Colonic mucosa (tissue), 4 donors: ENCODE measurements at regions not wholly inside any gene's neighbourhood (a gene's known extent, or its start where the extent isn't known, plus 50 kb on each side); places are given as distances from the start of the nearest gene placed in this dataset.

Experiments used
- DNase-seq: peaks from one replicate; pipeline ENCODE4 v3.0.0-alpha.2; 2020
- H3K27ac ChIP-seq: fragments of 200-600 bp; one replicate; pipeline ENCODE4 v1.8.0; 2021
- H3K27me3 ChIP-seq: fragments of 200-600 bp; one replicate; pipeline ENCODE4 v1.8.0; 2021
- H3K36me3 ChIP-seq: fragments of 200-600 bp; one replicate; pipeline ENCODE4 v1.8.0; 2021
- H3K4me1 ChIP-seq: fragments of 200-600 bp; one replicate; pipeline ENCODE4 v1.8.0; 2021; ENCODE audit warnings: mild to moderate bottlenecking
- H3K4me3 ChIP-seq: fragments of 200-600 bp; one replicate; pipeline ENCODE4 v1.8.0; 2021
- H3K9ac ChIP-seq, 2 donors: one replicate each; pipeline ENCODE4 v1.7.0; 2013; ENCODE audit warnings: control low read depth in 2 of 2, low read depth in 2 of 2, low read length in 2 of 2
- H3K9me3 ChIP-seq: fragments of 200-600 bp; one replicate; pipeline ENCODE4 v1.8.0; 2021
- intact Hi-C: fragments of 100-400 bp; cut with DNase I; formaldehyde crosslinking; loops from one replicate; pipeline ENCODE4 v1.14.1; 2022
- TF ChIP-seq, protein P1 (sequence below): fragments of 200-600 bp; IDR thresholded peaks from one replicate; pipeline ENCODE4 v1.8.0; 2022; ENCODE audit warnings: antibody characterized with exemption, mild to moderate bottlenecking
- donor health status: healthy.
- donor health status: DM: no; HTN: no; CAD: no.
- donor health status: DM: no; HTN: no; CAD: no.

GRCh38 chr21:39036581-39036980 lies 146.7 kb downstream of the PSMG1 start:
- no peaks in the 10 kb centered on the region for H3K36me3 ChIP-seq
- no peaks in the 10 kb centered on the region for H3K9me3 ChIP-seq
- H3K27me3 ChIP-seq: no peaks in the 10 kb centered on the region
- intact Hi-C loops: no loop called here
- no peak overlapping the region for H3K9ac ChIP-seq
- no peak overlapping the region for H3K27ac ChIP-seq
- TF ChIP-seq, protein P1, sequence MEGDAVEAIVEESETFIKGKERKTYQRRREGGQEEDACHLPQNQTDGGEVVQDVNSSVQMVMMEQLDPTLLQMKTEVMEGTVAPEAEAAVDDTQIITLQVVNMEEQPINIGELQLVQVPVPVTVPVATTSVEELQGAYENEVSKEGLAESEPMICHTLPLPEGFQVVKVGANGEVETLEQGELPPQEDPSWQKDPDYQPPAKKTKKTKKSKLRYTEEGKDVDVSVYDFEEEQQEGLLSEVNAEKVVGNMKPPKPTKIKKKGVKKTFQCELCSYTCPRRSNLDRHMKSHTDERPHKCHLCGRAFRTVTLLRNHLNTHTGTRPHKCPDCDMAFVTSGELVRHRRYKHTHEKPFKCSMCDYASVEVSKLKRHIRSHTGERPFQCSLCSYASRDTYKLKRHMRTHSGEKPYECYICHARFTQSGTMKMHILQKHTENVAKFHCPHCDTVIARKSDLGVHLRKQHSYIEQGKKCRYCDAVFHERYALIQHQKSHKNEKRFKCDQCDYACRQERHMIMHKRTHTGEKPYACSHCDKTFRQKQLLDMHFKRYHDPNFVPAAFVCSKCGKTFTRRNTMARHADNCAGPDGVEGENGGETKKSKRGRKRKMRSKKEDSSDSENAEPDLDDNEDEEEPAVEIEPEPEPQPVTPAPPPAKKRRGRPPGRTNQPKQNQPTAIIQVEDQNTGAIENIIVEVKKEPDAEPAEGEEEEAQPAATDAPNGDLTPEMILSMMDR: no peak
- no peak for DNase-seq
- H3K4me1 ChIP-seq: no peaks in the 10 kb centered on the region
- H3K4me3 ChIP-seq: no peak overlapping the region

DNA sequence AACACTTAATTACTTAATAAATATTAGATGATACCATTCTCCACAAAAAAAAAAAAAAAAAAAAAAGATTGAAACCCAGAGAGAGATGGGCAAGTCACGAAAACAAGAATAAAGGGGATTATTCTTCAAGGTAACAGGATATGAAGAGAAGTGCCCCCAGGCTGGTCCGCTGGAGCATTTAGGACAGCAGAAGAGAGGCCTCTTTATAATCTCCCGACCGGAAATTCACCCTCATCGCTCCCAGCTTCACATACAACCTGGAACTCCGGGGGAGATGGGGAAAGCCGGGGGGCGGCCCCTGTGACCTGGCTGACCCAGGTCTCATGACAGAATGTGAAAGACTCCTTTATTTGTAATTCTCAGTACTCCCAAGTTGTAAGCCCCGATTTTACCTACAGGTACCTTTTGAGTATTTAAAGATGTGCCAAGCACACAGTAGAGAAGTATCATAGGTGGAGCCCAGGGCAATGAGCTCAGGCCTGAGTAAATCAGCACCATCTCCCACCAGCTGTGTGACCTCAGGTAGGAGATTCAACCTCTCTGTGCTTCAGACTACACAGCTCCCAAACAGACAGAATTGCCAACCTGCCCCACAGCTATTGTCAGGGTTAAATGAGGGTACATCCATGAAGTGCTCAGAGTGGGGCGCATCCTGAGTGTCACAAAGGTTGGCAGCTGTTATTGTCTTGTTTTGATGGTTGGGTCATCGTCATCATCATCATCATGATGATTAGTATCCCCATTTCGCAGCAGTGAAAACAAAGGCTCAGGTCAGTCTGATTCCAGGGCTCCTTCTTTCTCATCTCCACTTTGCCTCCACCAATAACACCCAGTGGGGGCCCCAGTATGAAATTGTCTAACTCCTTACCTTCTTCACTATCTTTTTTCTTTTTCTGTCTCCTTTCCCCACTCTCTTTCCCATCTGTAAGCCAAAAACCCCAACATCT lies 148.4 kb downstream of the PSMG1 start:
- H3K9me3 ChIP-seq: no peaks in the 10 kb centered on the region
- H3K9ac ChIP-seq: no peak overlapping the region
- DNase-seq: no peak

DNA sequence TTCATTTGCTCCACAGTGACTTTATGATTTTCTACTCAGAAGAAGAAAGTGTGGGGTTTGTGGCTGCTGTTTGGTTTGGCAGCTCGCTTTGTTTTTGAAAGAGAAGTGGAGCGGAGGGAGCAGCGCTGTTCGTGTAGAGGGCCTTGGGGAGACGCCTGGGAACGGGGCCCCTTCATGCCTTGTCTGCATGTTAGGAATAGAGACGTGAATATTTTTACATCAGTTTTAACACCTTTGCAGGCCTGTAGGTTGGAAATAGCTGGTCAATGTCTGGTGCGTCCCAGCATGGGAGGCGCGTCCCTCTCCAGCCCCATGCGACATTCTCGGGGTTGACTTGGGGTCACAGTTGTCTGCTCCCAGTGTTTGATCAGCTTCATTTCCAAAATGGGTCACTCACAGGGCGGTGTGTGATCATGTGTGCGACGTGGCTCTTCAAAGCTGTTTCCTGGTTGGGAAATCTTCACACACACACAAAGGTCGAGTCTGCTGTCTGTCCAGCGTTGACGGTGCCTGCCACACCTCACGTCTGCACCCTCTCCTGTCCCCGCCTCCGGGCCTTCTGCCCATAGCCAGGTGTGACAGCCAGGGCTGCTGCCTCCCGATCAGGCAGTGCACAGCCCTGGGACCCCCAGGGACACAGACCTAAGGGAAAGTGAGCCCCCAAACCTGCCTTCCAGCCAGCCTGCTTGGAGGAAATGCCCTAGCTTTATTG lies 149.2 kb downstream of the PSMG1 start:
- Histone ChIP-seq H3K4me1 (no peaks in the 10 kb centered on the region), H3K27ac (peak overlapping the region; percentile 45), H3K4me3 (no peak overlapping the region), H3K27me3 (no peaks in the 10 kb centered on the region), H3K9me3 (no peaks in the 10 kb centered on the region), H3K9ac (peak overlapping the region in 1 of 2 donors; percentile 82), H3K36me3 (no peaks in the 10 kb centered on the region)
- DNase-seq: peak; percentile 94
- intact Hi-C loops: no loop called here
- TF ChIP-seq, protein P1: no peak

More for the DNA sequence above, 148.4 kb downstream of the PSMG1 start:
- Histone ChIP-seq H3K4me1 (no peaks in the 10 kb centered on the region), H3K4me3 (no peak overlapping the region), H3K36me3 (no peaks in the 10 kb centered on the region), H3K27ac (peak overlapping the region; percentile 45), H3K27me3 (no peaks in the 10 kb centered on the region)
- intact Hi-C loops: no loop called here
- TF ChIP-seq, protein P1: no peak

DNA sequence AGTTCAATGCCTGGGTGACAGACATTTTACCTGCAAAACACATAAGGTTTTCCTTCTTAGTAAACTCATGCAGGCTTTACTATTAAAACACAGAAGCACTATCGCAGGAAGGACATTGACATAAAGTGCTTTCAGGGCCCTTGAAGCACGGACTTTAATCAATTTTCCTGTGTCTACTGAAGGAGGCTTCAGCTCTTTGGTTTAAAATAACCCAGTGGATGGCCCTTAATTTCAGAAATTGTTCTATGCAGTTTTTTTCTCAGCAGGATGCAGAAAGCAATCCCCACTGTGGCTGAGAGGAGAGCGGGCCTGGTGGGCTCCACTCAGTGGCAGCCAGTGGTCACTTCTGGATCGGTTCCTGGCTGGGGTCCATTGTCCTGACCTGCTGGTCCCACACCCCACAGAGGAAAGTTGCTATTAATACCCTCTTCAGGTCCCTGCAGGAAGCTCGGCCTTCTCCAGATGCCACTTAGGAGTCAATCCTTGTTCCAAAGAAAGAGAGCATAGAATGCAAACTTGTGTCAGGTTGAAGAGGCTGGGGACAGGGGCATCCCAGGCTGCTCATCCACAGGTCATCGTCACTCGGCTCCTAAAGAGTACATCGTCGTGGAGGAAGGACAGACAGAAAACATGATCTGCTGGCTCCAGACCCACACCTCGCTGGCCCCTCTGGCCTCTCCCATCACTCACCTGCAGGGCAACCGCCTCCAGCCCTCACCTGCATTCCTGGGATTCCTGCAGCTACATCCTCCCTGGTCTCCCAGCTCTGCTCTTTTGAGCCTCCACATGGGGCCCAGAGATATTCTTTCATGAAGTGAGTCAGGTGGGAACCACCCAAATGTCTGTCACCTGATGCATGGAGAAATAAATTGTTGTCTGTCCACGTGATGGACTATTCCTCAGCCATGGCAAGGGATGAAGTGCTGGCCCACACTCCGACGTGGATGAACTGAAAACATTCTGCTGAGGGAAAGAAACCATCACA lies 153.1 kb downstream of the PSMG1 start:
- H3K9ac ChIP-seq: no peak overlapping the region
- DNase-seq: no peak
- H3K27ac ChIP-seq: no peak overlapping the region
- H3K4me1 ChIP-seq: no peaks in the 10 kb centered on the region
- no peaks in the 10 kb centered on the region for H3K36me3 ChIP-seq
- H3K9me3 ChIP-seq: no peaks in the 10 kb centered on the region
- no peaks in the 10 kb centered on the region for H3K27me3 ChIP-seq
- TF ChIP-seq, protein P1: no peak
- no peak overlapping the region for H3K4me3 ChIP-seq
- intact Hi-C loops: no loop called here
